Muscle of leg (tissue), 3 donors: ENCODE measurements at regions not wholly inside any gene's neighbourhood (a gene's known extent, or its start where the extent isn't known, plus 50 kb on each side); places are given as distances from the start of the nearest gene placed in this dataset.
"Not testable (repeated sequence)": the region's sequence is repeated elsewhere in the genome, so short reads cannot be mapped to it uniquely, and the experiment has no call there.

Experiments used
- DNase-seq: peaks from one replicate; pipeline ENCODE4 v3.0.0; 2013
- H3K27ac ChIP-seq: one replicate; pipeline ENCODE4 v1.5.1; 2013; ENCODE audit warnings: mild to moderate bottlenecking, low read length, control low read depth
- H3K27me3 ChIP-seq: one replicate; pipeline ENCODE4 v1.6.1; 2013; ENCODE audit warnings: low read length; ENCODE audit not compliant: control insufficient read depth, insufficient read depth
- H3K36me3 ChIP-seq: one replicate; pipeline ENCODE4 v1.6.1; 2013; ENCODE audit warnings: low read length; ENCODE audit not compliant: control insufficient read depth, insufficient read depth
- H3K4me1 ChIP-seq: one replicate; pipeline ENCODE4 v1.6.1; 2013; ENCODE audit warnings: low read length; ENCODE audit not compliant: control insufficient read depth, insufficient read depth
- H3K4me3 ChIP-seq: one replicate; pipeline ENCODE4 v1.5.1; 2013; ENCODE audit warnings: low read length, control low read depth
- H3K9me3 ChIP-seq: replicated peaks from 2 replicates; pipeline ENCODE4 v1.6.1; 2013; ENCODE audit warnings: low read depth, low read length; ENCODE audit not compliant: control insufficient read depth
- WGBS: methylation state at CpG from one replicate; pipeline ENCODE4 v1.1.5; 2013; ENCODE audit warnings: missing lambda C conversion rate; ENCODE audit not compliant: insufficient coverage; 5-methylcytosine and 5-hydroxymethylcytosine counted together

- Histone ChIP-seq H3K27me3 (no peaks in the 10 kb centered on the region), H3K9me3 (no peaks in the 10 kb centered on the region), H3K36me3 (no peaks in the 10 kb centered on the region), H3K27ac (no peak overlapping the region), H3K4me1 (peaks cover 15% of the 10 kb centered on the region), H3K4me3 (no peak overlapping the region)
- DNase-seq, result peak; percentile 71
- 47% methylated on average over 2 of the region's 9 CpGs for WGBS
Observed at GRCh38 chr2:12014088-12014960, 267.9 kb downstream of the LPIN1 start.

GRCh38 chr2:12017499-12018157 is 271.2 kb downstream of the LPIN1 start:
- H3K27ac ChIP-seq, result no peak overlapping the region
- H3K4me3 ChIP-seq, result no peak overlapping the region
- H3K36me3 ChIP-seq, result no peaks in the 10 kb centered on the region
- 40% methylated on average over 7 of the region's 11 CpGs for WGBS
- DNase-seq, result no peak
- H3K9me3 ChIP-seq, result peaks cover 19% of the 10 kb centered on the region
- H3K27me3 ChIP-seq, result no peaks in the 10 kb centered on the region
- peaks cover 10% of the 10 kb centered on the region for H3K4me1 ChIP-seq

GRCh38 chr2:12018726-12019125 is 272.3 kb downstream of the LPIN1 start:
- not testable (repeated sequence) for H3K36me3 ChIP-seq, H3K27me3 ChIP-seq, H3K27ac ChIP-seq, DNase-seq, H3K4me3 ChIP-seq, H3K4me1 ChIP-seq
- H3K9me3 ChIP-seq, result peaks cover 19% of the 10 kb centered on the region
- WGBS, result 83% methylated on average over 1 of the region's 5 CpGs

- Histone ChIP-seq H3K27me3 (no peaks in the 10 kb centered on the region), H3K27ac (no peak overlapping the region), H3K36me3 (no peaks in the 10 kb centered on the region), H3K4me3 (no peak overlapping the region), H3K9me3 (peaks cover 19% of the 10 kb centered on the region), H3K4me1 (no peaks in the 10 kb centered on the region)
- WGBS, result 70% methylated on average over 2 of the region's 3 CpGs
- no peak for DNase-seq
Observed at GRCh38 chr2:12020833-12021469, 274.5 kb downstream of the LPIN1 start.

- not testable (repeated sequence) for H3K36me3 ChIP-seq, H3K4me1 ChIP-seq, DNase-seq, H3K27me3 ChIP-seq, H3K4me3 ChIP-seq, H3K27ac ChIP-seq
- peaks cover 18% of the 10 kb centered on the region for H3K9me3 ChIP-seq
- 29% methylated on average over 3 of the region's 5 CpGs for WGBS
Observed at GRCh38 chr2:12024197-12024907, 277.9 kb downstream of the LPIN1 start.

GRCh38 chr2:12027136-12027535 is 280.7 kb downstream of the LPIN1 start:
- WGBS, result 44% methylated on average over 1 of the region's 2 CpGs
- Histone ChIP-seq H3K36me3 (no peaks in the 10 kb centered on the region), H3K4me3 (no peak overlapping the region), H3K27me3 (no peaks in the 10 kb centered on the region), H3K27ac (no peak overlapping the region), H3K4me1 (no peaks in the 10 kb centered on the region), H3K9me3 (no peaks in the 10 kb centered on the region)
- DNase-seq, result peak; percentile 45

- no peak for DNase-seq
- Histone ChIP-seq H3K9me3 (no peaks in the 10 kb centered on the region), H3K4me1 (peaks cover 3% of the 10 kb centered on the region), H3K27ac (no peak overlapping the region), H3K36me3 (no peaks in the 10 kb centered on the region), H3K27me3 (peaks cover 2% of the 10 kb centered on the region), H3K4me3 (no peak overlapping the region)
- no CpG with 5 or more reads among the region's 4 CpGs for WGBS
Observed at GRCh38 chr2:12031866-12032265, 285.4 kb downstream of the LPIN1 start.

GRCh38 chr2:12032398-12032797 is 286.0 kb downstream of the LPIN1 start:
- Histone ChIP-seq H3K36me3 (no peaks in the 10 kb centered on the region), H3K4me3 (no peak overlapping the region), H3K4me1 (peaks cover 3% of the 10 kb centered on the region), H3K27ac (no peak overlapping the region), H3K27me3 (peaks cover 2% of the 10 kb centered on the region), H3K9me3 (no peaks in the 10 kb centered on the region)
- DNase-seq, result no peak
- WGBS, result no CpG with 5 or more reads among the region's 3 CpGs

- WGBS, result 92% methylated on average over 1 of the region's 2 CpGs
- Histone ChIP-seq H3K9me3 (no peaks in the 10 kb centered on the region), H3K27me3 (peaks cover 2% of the 10 kb centered on the region), H3K4me1 (peaks cover 3% of the 10 kb centered on the region), H3K27ac (no peak overlapping the region), H3K4me3 (no peak overlapping the region), H3K36me3 (no peaks in the 10 kb centered on the region)
- DNase-seq, result no peak
Observed at GRCh38 chr2:12032975-12033374, 286.5 kb downstream of the LPIN1 start.

GRCh38 chr2:12033494-12033893 is 287.1 kb downstream of the LPIN1 start:
- peaks cover 3% of the 10 kb centered on the region for H3K4me1 ChIP-seq
- peaks cover 2% of the 10 kb centered on the region for H3K9me3 ChIP-seq
- no peaks in the 10 kb centered on the region for H3K36me3 ChIP-seq
- no peak for DNase-seq
- no peak overlapping the region for H3K27ac ChIP-seq
- peaks cover 2% of the 10 kb centered on the region for H3K27me3 ChIP-seq
- WGBS, result 78% methylated on average over 5 of the region's 6 CpGs
- H3K4me3 ChIP-seq, result no peak overlapping the region
